GM18867 (cell line): ENCODE measurements at regions not wholly inside any gene's neighbourhood (a gene's known extent, or its start where the extent isn't known, plus 50 kb on each side); places are given as distances from the start of the nearest gene placed in this dataset.

Source experiments
- ATAC-seq: cut with Tn5 transposase; IDR thresholded peaks from one replicate; pipeline ENCODE4 v1.9.1; 2021; ENCODE audit warnings: mild to moderate bottlenecking, moderate library complexity; ENCODE audit not compliant: unreplicated experiment

DNA sequence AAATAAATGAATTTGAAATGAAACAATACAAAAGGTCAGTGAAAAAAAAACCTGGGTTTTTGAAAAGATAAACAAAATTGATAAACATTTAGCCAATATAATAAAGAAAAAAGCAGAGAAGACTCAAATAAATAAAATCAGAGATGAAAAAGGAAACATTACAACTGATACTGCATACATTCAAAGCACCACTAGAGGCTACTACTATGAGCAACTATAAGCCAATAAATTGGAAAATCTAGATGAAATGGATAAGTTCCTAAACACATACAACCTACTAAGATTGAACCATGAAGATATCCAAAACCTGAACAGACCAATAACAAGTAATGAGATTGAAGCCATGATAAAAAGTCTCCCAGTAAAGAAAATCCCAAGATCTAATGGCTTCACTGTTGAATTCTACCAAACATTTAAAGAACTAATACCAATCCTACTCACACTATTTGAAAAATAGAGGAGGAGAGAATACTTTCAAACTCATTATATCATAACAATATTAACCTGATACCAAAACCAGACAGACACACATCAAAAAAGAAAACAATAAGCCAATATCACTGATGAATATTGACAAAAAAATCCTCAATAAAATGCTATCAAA lies 80.8 kb upstream of the CERS6 start:
- ATAC-seq: no peak

DNA sequence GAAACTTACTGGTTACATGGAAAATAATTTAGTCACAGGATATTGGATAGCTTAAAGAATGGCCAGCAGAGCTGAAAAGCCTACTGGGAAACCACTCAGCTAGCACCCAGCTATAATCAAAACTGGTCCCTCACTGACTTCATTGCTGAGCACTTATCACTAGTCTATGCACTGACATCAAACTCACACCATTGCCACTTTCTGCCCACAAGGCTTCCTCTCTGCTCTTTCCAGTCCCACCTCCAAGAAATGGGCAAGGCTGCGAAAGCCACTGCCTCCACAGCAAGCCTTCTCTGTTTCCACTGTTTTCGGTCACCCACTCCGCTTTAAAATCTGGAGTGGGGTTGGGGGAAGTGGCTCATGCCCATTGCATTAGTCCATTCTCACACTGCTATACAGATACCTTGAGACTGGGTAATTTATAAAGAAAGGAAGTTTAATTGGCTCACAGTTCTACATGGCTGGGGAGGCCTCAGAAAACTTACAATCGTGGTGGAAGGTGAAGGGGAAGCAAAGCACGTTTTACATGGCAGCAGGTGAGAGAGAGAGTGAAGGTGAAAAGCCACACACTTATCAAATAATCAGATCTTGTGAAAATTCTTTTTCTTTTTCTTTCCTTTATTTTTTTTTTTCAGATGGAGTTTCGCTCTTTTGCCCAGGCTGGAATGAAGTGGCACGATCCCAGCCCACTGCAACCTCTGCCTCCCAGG lies 77.0 kb upstream of the CERS6 start:
- ATAC-seq: no peak

DNA sequence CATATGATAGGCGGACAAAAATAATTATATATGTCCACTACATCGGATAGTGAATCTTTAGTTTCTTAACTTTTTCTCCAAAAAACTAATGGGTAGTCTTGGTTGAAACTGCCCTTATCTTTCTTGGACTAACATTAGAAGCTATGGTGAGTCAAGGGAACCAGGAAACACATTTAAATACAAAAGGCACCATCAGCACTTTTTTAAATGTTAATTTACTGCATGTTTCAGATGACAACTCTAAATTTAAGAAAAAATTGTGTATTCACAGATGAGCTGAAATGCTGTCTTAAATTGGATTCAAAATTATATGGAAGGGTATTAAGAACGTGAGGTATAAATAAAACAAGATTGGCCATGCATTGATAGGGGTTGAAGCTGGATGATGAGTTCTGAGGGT lies 75.6 kb upstream of the CERS6 start:
- no peak for ATAC-seq

DNA sequence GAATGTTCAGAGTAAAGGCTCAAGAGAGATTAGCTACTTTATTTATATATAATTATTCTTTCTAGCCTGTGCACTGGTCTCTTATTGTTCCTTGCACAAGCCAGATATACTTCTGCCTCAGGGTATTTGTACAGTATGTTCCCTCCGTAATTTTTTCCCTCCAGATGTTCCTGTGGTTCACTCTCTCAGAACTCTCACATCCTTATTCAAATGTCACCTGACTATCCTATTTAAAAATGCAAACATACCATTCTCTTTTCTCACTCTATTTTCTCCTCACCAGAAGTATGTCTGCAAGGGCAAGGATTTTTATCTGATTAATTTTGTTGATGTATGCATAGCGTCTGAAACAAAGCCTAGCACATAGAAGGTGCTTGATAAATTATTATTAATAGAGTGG lies 64.0 kb upstream of the CERS6 start:
- no peak for ATAC-seq

DNA sequence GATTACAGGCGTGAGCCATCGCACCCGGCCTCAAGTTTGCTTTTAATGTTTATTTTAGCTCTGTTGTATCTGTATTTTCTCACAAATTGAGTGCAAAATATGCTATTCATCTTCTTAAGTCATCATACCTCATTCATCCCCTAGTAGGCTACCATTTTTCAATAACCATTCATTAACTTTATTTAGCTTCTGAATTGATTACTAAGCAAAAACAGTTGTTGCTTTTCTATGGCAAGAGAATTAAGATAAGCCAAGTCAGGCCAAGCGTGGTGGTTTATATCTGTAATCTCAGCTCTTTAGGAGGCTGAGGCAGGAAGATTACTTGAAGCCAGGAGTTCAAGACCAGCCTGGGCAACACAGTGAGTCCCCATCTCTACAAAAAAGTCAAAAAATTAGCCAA lies 63.3 kb upstream of the CERS6 start:
- ATAC-seq: no peak

DNA sequence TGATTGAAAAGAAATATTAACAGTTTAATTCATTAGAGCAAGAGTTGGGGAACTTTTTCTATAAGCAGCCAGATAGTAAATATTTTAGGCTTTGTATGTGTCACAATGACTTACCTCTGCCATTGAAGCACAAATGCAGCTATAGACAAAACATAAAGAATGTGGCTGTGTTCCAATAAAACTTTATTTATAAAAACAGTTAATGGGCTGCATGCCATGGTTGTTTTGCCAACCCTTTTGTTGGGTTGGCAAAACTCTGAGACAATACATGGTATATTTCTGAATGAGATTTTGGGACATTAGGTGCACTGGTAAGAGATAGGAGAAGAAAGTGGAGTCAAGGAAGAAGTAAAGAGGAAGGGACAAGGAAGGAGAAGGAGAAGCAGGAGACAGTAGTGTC lies 61.8 kb upstream of the CERS6 start:
- no peak for ATAC-seq

DNA sequence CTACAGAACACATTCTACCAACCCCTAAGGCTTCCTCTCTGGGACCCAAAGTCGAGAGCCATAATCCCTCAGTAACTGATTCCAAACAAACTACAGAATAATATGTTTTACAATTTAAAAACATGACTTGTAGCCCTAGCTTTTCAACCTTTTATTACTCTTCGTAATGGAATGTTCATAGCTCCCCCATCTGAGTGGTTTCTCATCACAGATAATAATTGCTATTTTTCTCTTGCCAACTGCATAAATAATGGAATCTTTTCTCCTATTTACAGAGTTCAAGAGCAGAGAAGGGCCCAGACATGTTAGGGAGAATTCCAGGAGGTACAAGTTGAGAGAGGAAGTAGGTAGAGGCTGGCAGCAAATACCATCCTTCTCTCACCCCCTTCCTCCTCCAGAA lies 59.9 kb upstream of the CERS6 start:
- no peak for ATAC-seq

DNA sequence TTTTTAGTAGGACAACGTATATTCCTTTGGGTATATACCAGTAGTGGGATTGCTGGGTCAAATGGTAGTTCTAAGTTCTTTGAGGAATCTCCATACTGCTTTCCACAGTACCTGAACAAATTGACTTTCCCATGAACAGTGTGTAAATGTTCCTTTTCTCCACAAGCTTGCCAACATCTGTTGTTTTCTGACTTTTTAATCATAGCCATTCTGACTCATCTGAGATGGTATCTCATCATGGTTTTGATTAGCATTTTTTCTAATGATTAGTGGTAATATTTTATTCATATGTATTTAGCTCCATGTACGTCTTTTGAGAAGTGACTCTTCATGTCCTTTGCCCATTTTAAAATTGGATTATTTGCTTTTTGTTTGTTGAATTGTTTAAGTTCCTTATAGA lies 58.4 kb upstream of the CERS6 start:
- ATAC-seq: no peak

DNA sequence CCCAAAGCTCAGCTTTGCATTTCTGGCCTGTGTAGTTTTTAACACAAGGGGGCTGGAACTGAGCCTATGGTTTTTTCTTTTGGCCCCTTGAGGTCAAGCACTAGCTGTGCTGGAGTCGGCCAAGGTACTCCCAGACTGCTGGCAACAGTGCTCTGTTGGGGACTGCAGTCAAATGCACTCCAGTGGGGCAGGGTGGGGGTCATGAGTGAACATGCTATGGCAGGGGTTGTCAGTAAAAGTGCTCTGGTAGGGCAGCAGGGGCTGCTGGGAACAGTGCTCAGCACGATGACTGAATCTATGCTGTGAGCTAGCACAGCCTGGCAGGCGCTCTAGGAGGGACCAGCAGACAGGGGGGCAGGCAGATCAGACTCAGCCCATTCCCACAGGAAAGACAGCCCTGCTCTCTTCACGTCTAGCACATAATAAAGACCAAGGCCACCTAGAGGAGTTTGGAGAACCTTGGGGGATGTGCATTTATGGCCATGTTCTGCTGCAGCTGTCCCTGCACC lies 55.0 kb upstream of the CERS6 start:
- ATAC-seq: no peak

DNA sequence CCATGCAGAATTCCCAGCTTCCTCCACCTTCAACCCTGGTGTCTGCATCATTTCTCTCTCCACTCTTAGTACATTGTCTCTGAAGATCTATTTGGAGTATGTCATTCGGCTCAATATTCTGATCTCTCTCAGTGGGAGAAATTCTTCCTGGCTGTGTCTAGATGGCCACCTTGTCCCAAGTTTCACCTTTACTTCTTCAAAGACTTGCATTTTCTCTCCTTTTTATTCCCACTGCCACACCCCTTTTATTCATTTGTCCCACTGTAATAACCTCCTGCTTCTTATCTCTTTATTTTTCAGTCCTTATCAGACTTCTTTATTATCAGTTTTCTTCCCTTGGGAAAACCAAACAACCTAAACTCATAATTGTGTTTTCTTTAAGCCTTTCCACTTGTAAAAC lies 54.3 kb upstream of the CERS6 start:
- no peak for ATAC-seq

DNA sequence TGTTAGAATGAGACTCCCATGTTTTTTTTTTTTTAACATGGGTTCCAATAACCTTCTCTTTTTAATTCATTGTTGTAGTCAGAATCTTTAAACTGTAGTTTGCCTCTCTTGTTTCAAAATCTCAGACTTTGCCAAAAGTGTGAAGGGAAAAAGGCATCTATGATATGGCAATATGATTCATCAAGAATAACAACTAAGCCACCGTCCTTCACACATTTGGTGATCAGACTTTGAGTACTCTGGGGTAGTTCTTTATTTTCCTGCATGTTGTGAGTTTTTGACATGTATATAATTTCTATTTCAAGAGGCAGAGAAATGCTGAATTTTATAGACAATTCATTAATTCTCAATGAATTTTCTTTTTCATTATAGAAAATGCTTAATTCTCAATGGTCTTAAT lies 53.5 kb upstream of the CERS6 start:
- ATAC-seq: no peak

DNA sequence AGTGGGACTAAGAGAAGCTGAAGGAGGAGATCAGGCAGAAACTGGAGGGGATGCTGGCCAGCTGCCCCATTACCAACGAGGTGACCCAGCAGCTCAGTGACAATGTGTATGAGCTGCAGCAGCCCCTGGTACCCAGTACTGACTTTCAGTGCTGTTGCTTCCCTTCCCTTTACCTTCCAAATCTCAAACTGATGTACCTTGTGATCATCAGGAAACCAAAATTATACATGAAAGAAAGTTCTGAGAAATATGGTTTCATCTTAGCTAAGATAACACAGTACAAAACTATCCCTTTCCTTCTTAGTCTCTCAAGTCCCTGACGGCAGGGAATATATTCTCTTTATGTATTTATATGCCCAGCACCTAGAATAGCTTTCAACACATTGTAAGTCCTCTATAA lies 52.3 kb upstream of the CERS6 start:
- ATAC-seq: no peak

DNA sequence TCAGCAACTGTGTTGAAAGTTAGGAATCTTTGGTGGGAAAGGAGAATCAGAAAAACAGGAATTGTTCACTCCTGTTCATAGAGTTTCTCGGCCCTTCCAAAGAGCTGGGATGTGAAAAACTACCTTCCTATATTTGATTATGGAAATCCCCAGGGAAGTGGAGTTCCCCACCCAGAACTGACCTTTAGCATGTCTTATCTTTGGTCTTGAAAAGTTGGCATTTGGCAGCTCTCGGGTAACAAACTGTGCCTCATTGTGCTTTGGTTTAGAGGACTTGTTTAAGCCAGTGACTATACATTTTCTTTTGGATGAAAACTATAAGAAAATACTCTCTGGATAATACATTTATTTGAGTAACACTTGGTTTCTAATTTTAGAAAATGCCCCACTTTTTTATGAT lies 51.3 kb upstream of the CERS6 start:
- no peak for ATAC-seq
